H1 (cell line): ENCODE measurements at regions not wholly inside any gene's neighbourhood (a gene's known extent, or its start where the extent isn't known, plus 50 kb on each side); places are given as distances from the start of the nearest gene placed in this dataset.

ENCODE experiments used
- CTCF ChIA-PET: fragments of 300-600 bp; sonication (Branson Sonifier 250); formaldehyde crosslinking; loops from one replicate; lab custom pipeline; 2021; ENCODE audit not compliant: partially characterized antibody; lab: Charles Lee
- POLR2A ChIA-PET: fragments of 300-600 bp; sonication (Branson Sonifier 250); formaldehyde crosslinking; loops from one replicate; lab custom pipeline; 2021; ENCODE audit warnings: inconsistent platforms; ENCODE audit not compliant: partially characterized antibody; lab: Charles Lee
- DNase-seq, 2 experiments: peaks; one replicate each; pipeline versions ENCODE4 v3.0.0 to v3.0.0-alpha.2; 2010 to 2022; ENCODE audit warnings: low spot score in 2 of 2, low read depth in 1 of 2, mixed read lengths in 1 of 2
- FAIRE-seq: peaks from 2 replicates; lab custom pipeline; 2011; peaks lifted over from hg19 to GRCh38; lab: Jason Lieb, UNC
- H2AFZ ChIP-seq: 2 replicates; pipeline ENCODE4 v1.8.1; 2012; ENCODE audit warnings: low read length, inconsistent platforms
- H2AK5ac ChIP-seq: 2 replicates; pipeline ENCODE4 v1.6.1; 2013; ENCODE audit warnings: low read depth, low read length
- H2BK120ac ChIP-seq: replicated peaks from 2 replicates; pipeline ENCODE3; 2013; ENCODE audit warnings: low read depth, low read length, inconsistent platforms
- H2BK12ac ChIP-seq: 2 replicates; pipeline ENCODE4 v1.6.1; 2013; ENCODE audit warnings: low read depth, low read length
- H2BK15ac ChIP-seq: 2 replicates; pipeline ENCODE4 v1.6.1; 2013; ENCODE audit warnings: low read length
- H2BK20ac ChIP-seq: 2 replicates; pipeline ENCODE4 v1.6.1; 2013; ENCODE audit warnings: low read length
- H2BK5ac ChIP-seq: 2 replicates; pipeline ENCODE4 v1.6.1; 2013; ENCODE audit warnings: low read depth, low read length
- H3K14ac ChIP-seq: 2 replicates; pipeline ENCODE4 v1.6.1; 2013; ENCODE audit warnings: inconsistent platforms; ENCODE audit not compliant: insufficient read length
- H3K18ac ChIP-seq: 2 replicates; pipeline ENCODE4 v1.6.1; 2013; ENCODE audit warnings: low read length; ENCODE audit errors: extremely low read depth
- H3K23ac ChIP-seq: 2 replicates; pipeline ENCODE4 v1.6.1; 2013; ENCODE audit warnings: inconsistent platforms; ENCODE audit not compliant: insufficient read length
- H3K23me2 ChIP-seq: 2 replicates; pipeline ENCODE4 v1.6.1; 2013; ENCODE audit warnings: low read depth, low read length
- H3K27ac ChIP-seq: 2 replicates; pipeline ENCODE4 v1.6.1; 2011; ENCODE audit warnings: low read depth, low read length, inconsistent platforms
- H3K27me3 ChIP-seq, 4 experiments: replicated peaks in 1 of 4; 1 replicate in 1 of 4; 2 replicates in 3 of 4; pipeline versions ENCODE4 v1.6.1 to v1.8.1; 2011 to 2013; ENCODE audit warnings: low read length in 3 of 4, mild to moderate bottlenecking in 3 of 4, inconsistent platforms in 2 of 4, mixed read lengths in 2 of 4, moderate library complexity in 1 of 4; ENCODE audit not compliant: control insufficient read depth in 3 of 4, insufficient read depth in 3 of 4; ENCODE audit errors: extremely low read depth in 1 of 4
- H3K36me3 ChIP-seq, 4 experiments: 2 replicates each; pipeline versions ENCODE4 v1.6.1 to v1.8.1; 2011 to 2013; ENCODE audit warnings: mild to moderate bottlenecking in 4 of 4, low read length in 3 of 4, moderate library complexity in 2 of 4, control low read depth in 1 of 4, inconsistent platforms in 1 of 4; ENCODE audit not compliant: insufficient read depth in 4 of 4, control insufficient read depth in 2 of 4
- H3K4ac ChIP-seq: replicated peaks from 2 replicates; pipeline ENCODE3; 2013; ENCODE audit warnings: low read length, low read depth, mixed read lengths, inconsistent platforms; ENCODE audit not compliant: insufficient read length
- H3K4me1 ChIP-seq, 4 experiments: replicated peaks in 1 of 4; 1 replicate in 1 of 4; 2 replicates in 3 of 4; pipeline versions ENCODE4 v1.6.1 to v1.8.1; 2011 to 2013; ENCODE audit warnings: low read length in 3 of 4, inconsistent platforms in 2 of 4, mixed read lengths in 1 of 4; ENCODE audit not compliant: insufficient read depth in 4 of 4, control insufficient read depth in 3 of 4
- H3K4me2 ChIP-seq, 2 experiments: 2 replicates each; pipeline versions ENCODE4 v1.6.1 to v1.8.1; 2011 to 2013; ENCODE audit warnings: low read depth in 2 of 2, low read length in 2 of 2, control low read depth in 1 of 2, inconsistent platforms in 1 of 2, mild to moderate bottlenecking in 1 of 2; ENCODE audit not compliant: insufficient read depth in 1 of 2
- H3K4me3 ChIP-seq, 4 experiments: fragments of 200-600, 300-600 bp in 1 of 4; sonication (generic), shearing (Covaris generic), sonication (Bioruptor Twin) in 1 of 4; 2 replicates each; pipeline versions ENCODE4 v1.5.1 to v1.8.1; 2011 to 2016; ENCODE audit warnings: low read length in 4 of 4, low read depth in 3 of 4, control low read depth in 2 of 4, inconsistent platforms in 2 of 4, mild to moderate bottlenecking in 2 of 4, mixed read lengths in 1 of 4, moderate library complexity in 1 of 4; ENCODE audit not compliant: insufficient read depth in 2 of 4; ENCODE audit errors: extremely low read depth in 1 of 4
- H3K56ac ChIP-seq: replicated peaks from 2 replicates; pipeline ENCODE3; 2013; ENCODE audit warnings: low read depth, mild to moderate bottlenecking, mixed read lengths, low read length, inconsistent platforms; ENCODE audit not compliant: insufficient read length
- H3K79me1 ChIP-seq: 2 replicates; pipeline ENCODE4 v1.6.1; 2013; ENCODE audit warnings: low read depth, low read length, control low read depth
- H3K79me2 ChIP-seq, 2 experiments: 2 replicates each; pipeline versions ENCODE4 v1.6.1 to v1.8.1; 2012 to 2013; ENCODE audit warnings: low read length in 2 of 2, mild to moderate bottlenecking in 2 of 2, inconsistent platforms in 1 of 2; ENCODE audit not compliant: insufficient read depth in 2 of 2, control insufficient read depth in 1 of 2
- H3K9ac ChIP-seq, 4 experiments: replicated peaks in 1 of 4; 1 replicate in 1 of 4; 2 replicates in 3 of 4; pipeline versions ENCODE4 v1.6.1 to v1.8.1; 2011 to 2013; ENCODE audit warnings: low read depth in 3 of 4, low read length in 3 of 4, control low read depth in 2 of 4, mild to moderate bottlenecking in 2 of 4, moderate library complexity in 2 of 4, inconsistent platforms in 1 of 4; ENCODE audit errors: extremely low read depth in 1 of 4
- H3K9me3 ChIP-seq, 2 experiments: 2 replicates each; pipeline versions ENCODE4 v1.6.1 to v1.8.1; 2012 to 2013; ENCODE audit warnings: mild to moderate bottlenecking in 2 of 2, moderate library complexity in 2 of 2, control low read depth in 1 of 2, inconsistent platforms in 1 of 2, low read depth in 1 of 2, low read length in 1 of 2, mixed read lengths in 1 of 2; ENCODE audit not compliant: insufficient read depth in 2 of 2
- H4K20me1 ChIP-seq, 2 experiments: replicated peaks in 1 of 2; 2 replicates each; pipeline versions ENCODE3 to v1.8.1; 2011 to 2013; ENCODE audit warnings: inconsistent platforms in 2 of 2, low read length in 2 of 2, mild to moderate bottlenecking in 1 of 2; ENCODE audit not compliant: insufficient read depth in 2 of 2, control insufficient read depth in 1 of 2
- H4K5ac ChIP-seq: 2 replicates; pipeline ENCODE4 v1.6.1; 2013; ENCODE audit warnings: low read length, low read depth, mixed read lengths, inconsistent platforms; ENCODE audit not compliant: insufficient read length
- H4K8ac ChIP-seq: 2 replicates; pipeline ENCODE4 v1.8.0; 2013; ENCODE audit warnings: mild to moderate bottlenecking, moderate library complexity, low read length, inconsistent platforms; ENCODE audit not compliant: insufficient read depth; ENCODE audit errors: extremely low read depth
- H4K91ac ChIP-seq: replicated peaks from 2 replicates; pipeline ENCODE3; 2013; ENCODE audit warnings: low read length, mixed read lengths, inconsistent platforms; ENCODE audit not compliant: insufficient read length
- BACH1 ChIP-seq: IDR thresholded peaks from 2 replicates; pipeline ENCODE4 v1.6.1; 2012; ENCODE audit warnings: low read length, improper control_type of control experiment
- BCL11A ChIP-seq, 2 experiments: IDR thresholded peaks; one replicate each; pipeline ENCODE4 v1.6.1; 2011; ENCODE audit warnings: low read depth in 2 of 2, low read length in 2 of 2, mild to moderate bottlenecking in 2 of 2
- GABPA ChIP-seq: IDR thresholded peaks from 2 replicates; pipeline ENCODE4 v1.6.1; 2011; ENCODE audit warnings: mild to moderate bottlenecking, low read length, moderate library complexity, borderline replicate concordance; ENCODE audit not compliant: insufficient read depth
- GTF2F1 ChIP-seq: IDR thresholded peaks from 2 replicates; pipeline ENCODE4 v1.6.1; 2012; ENCODE audit warnings: low read depth, low read length, improper control_type of control experiment, borderline replicate concordance
- KDM1A ChIP-seq: fragments of 200-600, 300-600 bp; sonication (generic); IDR thresholded peaks from 2 replicates; pipeline ENCODE4 v1.7.1; 2016; ENCODE audit warnings: mild to moderate bottlenecking, low read length, borderline replicate concordance
- SIN3A ChIP-seq, 2 experiments: IDR thresholded peaks in 1 of 2; conservative IDR thresholded peaks in 1 of 2; 2 replicates each; pipeline ENCODE4 v1.6.1; 2011 to 2012; ENCODE audit warnings: low read length in 2 of 2, improper control_type of control experiment in 1 of 2, low read depth in 1 of 2, mild to moderate bottlenecking in 1 of 2
- SIX5 ChIP-seq: IDR thresholded peaks from 2 replicates; pipeline ENCODE4 v1.6.1; 2011; ENCODE audit warnings: mild to moderate bottlenecking, low read depth, low read length
- TEAD4 ChIP-seq: IDR thresholded peaks from 2 replicates; pipeline ENCODE4 v1.6.1; 2012; ENCODE audit warnings: low read depth, low read length, inconsistent platforms, mixed read lengths
- WGBS, 2 experiments: shearing (Covaris generic) in 1 of 2; methylation state at CpG; one replicate each; pipeline versions ENCODE4 v1.1.6 to v1.1.7; 2013 to 2015; ENCODE audit warnings: low lambda C conversion rate in 2 of 2, mixed read lengths in 2 of 2, inconsistent platforms in 1 of 2, low coverage in 1 of 2, missing lambda C conversion rate in 1 of 2; ENCODE audit not compliant: insufficient replicate concordance in 2 of 2, insufficient coverage in 1 of 2, insufficient read length in 1 of 2; ENCODE audit errors: extremely low coverage in 1 of 2, missing lambda C conversion rate in 1 of 2; 5-methylcytosine and 5-hydroxymethylcytosine counted together
- TF ChIP-seq, protein P1 (sequence below): IDR thresholded peaks from 2 replicates; pipeline ENCODE4 v1.6.1; 2011; ENCODE audit warnings: low read length, improper control_type of control experiment

DNA sequence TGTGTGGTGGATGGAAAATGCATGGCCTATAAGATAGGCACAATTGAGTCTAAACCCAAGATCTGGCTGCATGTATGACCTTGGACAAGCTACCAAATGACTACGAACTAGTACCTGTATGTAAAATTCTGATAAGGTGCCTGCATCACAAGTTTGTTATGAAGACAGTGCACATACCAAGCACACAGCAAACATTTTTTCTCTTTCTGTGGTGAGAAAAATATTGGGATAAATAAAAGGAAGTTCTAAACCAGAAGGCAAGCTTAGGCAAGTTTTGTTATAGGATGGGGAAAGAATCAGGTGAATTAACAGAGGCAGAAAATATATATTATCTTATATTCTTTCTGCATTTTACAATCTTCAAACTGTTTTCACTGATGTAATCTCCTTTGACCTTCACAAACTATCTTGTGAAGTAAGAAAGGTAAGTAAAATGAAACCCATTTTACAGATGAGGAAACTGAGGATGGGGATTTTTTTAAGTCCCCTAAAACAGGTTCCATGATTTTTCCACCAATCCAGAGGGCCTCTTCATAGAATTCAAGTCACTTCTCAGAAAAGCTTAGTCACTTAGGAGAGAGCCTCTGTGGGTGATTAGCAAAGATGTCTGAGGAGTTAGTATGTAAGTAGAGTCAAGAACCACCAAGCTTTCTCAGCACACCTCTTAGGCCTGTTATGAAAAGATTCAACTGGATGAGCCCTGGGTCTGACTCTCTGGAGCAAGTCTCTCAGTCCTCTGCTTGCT lies 132.0 kb upstream of the RAP1B start:
- no peak overlapping the region for H2BK5ac ChIP-seq
- H3K23ac ChIP-seq, result no peak overlapping the region
- H3K14ac ChIP-seq, result no peak overlapping the region
- no peak overlapping the region for H4K8ac ChIP-seq
- H3K79me2 ChIP-seq, result no peaks in the 10 kb centered on the region
- H3K4ac ChIP-seq, result no peak overlapping the region
- no peak for FAIRE-seq
- H2BK12ac ChIP-seq, result no peak overlapping the region
- no peaks in the 10 kb centered on the region for H3K36me3 ChIP-seq
- TF ChIP-seq, protein P1, sequence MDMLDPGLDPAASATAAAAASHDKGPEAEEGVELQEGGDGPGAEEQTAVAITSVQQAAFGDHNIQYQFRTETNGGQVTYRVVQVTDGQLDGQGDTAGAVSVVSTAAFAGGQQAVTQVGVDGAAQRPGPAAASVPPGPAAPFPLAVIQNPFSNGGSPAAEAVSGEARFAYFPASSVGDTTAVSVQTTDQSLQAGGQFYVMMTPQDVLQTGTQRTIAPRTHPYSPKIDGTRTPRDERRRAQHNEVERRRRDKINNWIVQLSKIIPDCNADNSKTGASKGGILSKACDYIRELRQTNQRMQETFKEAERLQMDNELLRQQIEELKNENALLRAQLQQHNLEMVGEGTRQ, result no peak
- TF ChIP-seq BCL11A (IDR thresholded peaks at IDR 0.05; ENCODE audit: low read depth in 2 of 2, low read length in 2 of 2) (no peak), BACH1 (no peak), SIN3A (conservative IDR thresholded peaks at IDR 0.05 in 1 of 2, IDR thresholded peaks at IDR 0.05 in 1 of 2; ENCODE audit: low read depth in 1 of 2, low read length in 2 of 2) (no peak), TEAD4 (no peak), SIX5 (no peak), GTF2F1 (no peak), GABPA (no peak), KDM1A (no peak)
- H3K4me3 ChIP-seq, result no peak overlapping the region
- no peak overlapping the region for H3K4me2 ChIP-seq
- no peaks in the 10 kb centered on the region for H3K23me2 ChIP-seq
- no peak overlapping the region for H2BK20ac ChIP-seq
- CTCF ChIA-PET, result interaction anchor here (0.6 to 1.2 kb wide), 3 partner anchors 16 to 1247 kb away, joined by 3 to 5 read pairs (median 3); no protein-coding TSS in a partner anchor
- H2BK120ac ChIP-seq, result no peak overlapping the region
- POLR2A ChIA-PET, result no interaction called here
- H3K79me1 ChIP-seq, result no peaks in the 10 kb centered on the region
- peak overlapping the region; percentile 54; the same call in 1 of the 2 replicates for H2AFZ ChIP-seq
- no peak overlapping the region for H3K18ac ChIP-seq
- no peak overlapping the region for H4K5ac ChIP-seq
- no peak overlapping the region for H3K9ac ChIP-seq
- no peak overlapping the region for H2BK15ac ChIP-seq
- H3K27me3 ChIP-seq, result no peaks in the 10 kb centered on the region
- 100% methylated on average over 1 of the region's 1 CpG; no CpG with 5 or more reads in 1 of the 2 experiments for WGBS, 2 experiments
- H3K27ac ChIP-seq, result no peak overlapping the region
- H3K4me1 ChIP-seq, result no peaks in the 10 kb centered on the region
- no peaks in the 10 kb centered on the region for H3K9me3 ChIP-seq
- H3K56ac ChIP-seq, result no peak overlapping the region
- H4K20me1 ChIP-seq, result no peaks in the 10 kb centered on the region
- no peak overlapping the region for H2AK5ac ChIP-seq
- H4K91ac ChIP-seq, result no peak overlapping the region
- no peak for DNase-seq
